NCI-H774 (cell line): ENCODE measurements at regions not wholly inside any gene's neighbourhood (a gene's known extent, or its start where the extent isn't known, plus 50 kb on each side); places are given as distances from the start of the nearest gene placed in this dataset.

Experiments
- DNase-seq: peaks from one replicate; lab custom pipeline; 2025; lab: John Stamatoyannopoulos, UW

- no peak for DNase-seq
Measured at GRCh38 chr7:98515201-98515600, 101.9 kb upstream of the NPTX2 start.

- no peak for DNase-seq
Measured at GRCh38 chr7:98514211-98515031, 102.7 kb upstream of the NPTX2 start.

GRCh38 chr7:98511175-98511574 lies 105.9 kb upstream of the NPTX2 start:
- DNase-seq: no peak

GRCh38 chr7:98509836-98510235 lies 107.2 kb upstream of the NPTX2 start:
- no peak for DNase-seq

GRCh38 chr7:98506471-98506870 lies 105.6 kb upstream of the BAIAP2L1 start:
- DNase-seq: no peak

- no peak for DNase-seq
Measured at GRCh38 chr7:98500764-98501163, 99.9 kb upstream of the BAIAP2L1 start.

- DNase-seq: no peak
Measured at GRCh38 chr7:98496618-98497017, 95.7 kb upstream of the BAIAP2L1 start.

GRCh38 chr7:98495200-98495955 lies 94.5 kb upstream of the BAIAP2L1 start:
- no peak for DNase-seq

GRCh38 chr7:98493030-98493778 lies 92.3 kb upstream of the BAIAP2L1 start:
- no peak for DNase-seq

- DNase-seq: no peak
Measured at GRCh38 chr7:98488167-98488566, 87.3 kb upstream of the BAIAP2L1 start.

- no peak for DNase-seq
Measured at GRCh38 chr7:98483964-98484545, 83.2 kb upstream of the BAIAP2L1 start.

GRCh38 chr7:98483276-98483963 lies 82.5 kb upstream of the BAIAP2L1 start:
- no peak for DNase-seq

- DNase-seq: no peak
Measured at GRCh38 chr7:98479318-98479717, 78.4 kb upstream of the BAIAP2L1 start.

- DNase-seq: no peak
Measured at GRCh38 chr7:98475352-98475751, 74.5 kb upstream of the BAIAP2L1 start.

GRCh38 chr7:98474558-98474957 lies 73.7 kb upstream of the BAIAP2L1 start:
- DNase-seq: no peak

- no peak for DNase-seq
Measured at GRCh38 chr7:98472521-98472954, 71.6 kb upstream of the BAIAP2L1 start.

GRCh38 chr7:98470485-98471240 lies 69.8 kb upstream of the BAIAP2L1 start:
- no peak for DNase-seq

- no peak for DNase-seq
Measured at GRCh38 chr7:98469088-98469487, 68.2 kb upstream of the BAIAP2L1 start.

- no peak for DNase-seq
Measured at GRCh38 chr7:98467570-98468312, 66.9 kb upstream of the BAIAP2L1 start.

- DNase-seq: no peak
Measured at GRCh38 chr7:98465022-98465421, 64.1 kb upstream of the BAIAP2L1 start.
